ENCODE measurements at regions not wholly inside any gene's neighbourhood (a gene's known extent, or its start where the extent isn't known, plus 50 kb on each side); places are given as distances from the start of the nearest gene placed in this dataset.

- DNase-seq = no peak
- Mint-ChIP-seq H3K27me3 (ENCODE audit: low read depth, poor library complexity) (peaks cover 4% of the 10 kb centered on the region), H3K9me3 (no peaks in the 10 kb centered on the region), H3K4me3 (no peak overlapping the region), H3K27ac (no peak overlapping the region), H3K36me3 (ENCODE audit: low read depth) (no peaks in the 10 kb centered on the region), H3K4me1 (peaks cover 7% of the 10 kb centered on the region)
- no peak for TF ChIP-seq CTCF (IDR thresholded peaks at IDR 0.05)
Measured at GRCh38 chr2:215506604-215506990, 70.7 kb upstream of the FN1 start.

GRCh38 chr2:215505044-215505786, 69.3 kb upstream of the FN1 start:
- Mint-ChIP-seq H3K4me1 (peaks cover 7% of the 10 kb centered on the region), H3K27ac (no peak overlapping the region), H3K4me3 (no peak overlapping the region), H3K9me3 (no peaks in the 10 kb centered on the region), H3K36me3 (ENCODE audit: low read depth) (no peaks in the 10 kb centered on the region), H3K27me3 (ENCODE audit: low read depth, poor library complexity) (peaks cover 4% of the 10 kb centered on the region)
- no peak for DNase-seq
- no peak for TF ChIP-seq CTCF (IDR thresholded peaks at IDR 0.05)

GRCh38 chr2:215504547-215504946, 68.7 kb upstream of the FN1 start:
- Mint-ChIP-seq H3K4me3 (no peak overlapping the region), H3K4me1 (peaks cover 7% of the 10 kb centered on the region), H3K27ac (no peak overlapping the region), H3K27me3 (ENCODE audit: low read depth, poor library complexity) (peaks cover 4% of the 10 kb centered on the region), H3K9me3 (no peaks in the 10 kb centered on the region), H3K36me3 (ENCODE audit: low read depth) (no peaks in the 10 kb centered on the region)
- DNase-seq = no peak
- TF ChIP-seq CTCF (IDR thresholded peaks at IDR 0.05) = no peak

GRCh38 chr2:215503381-215503780, 67.5 kb upstream of the FN1 start:
- peaks cover 7% of the 10 kb centered on the region for H3K4me1 Mint-ChIP-seq
- no peak for TF ChIP-seq CTCF (IDR thresholded peaks at IDR 0.05)
- peaks cover 2% of the 10 kb centered on the region for H3K36me3 Mint-ChIP-seq (ENCODE audit: low read depth)
- no peak overlapping the region for H3K4me3 Mint-ChIP-seq
- DNase-seq = no peak
- H3K9me3 Mint-ChIP-seq = peaks cover 3% of the 10 kb centered on the region
- H3K27me3 Mint-ChIP-seq (ENCODE audit: low read depth, poor library complexity) = peaks cover 4% of the 10 kb centered on the region
- no peak overlapping the region for H3K27ac Mint-ChIP-seq

GRCh38 chr2:215500466-215500865, 64.6 kb upstream of the FN1 start:
- Mint-ChIP-seq H3K4me3 (no peak overlapping the region), H3K27me3 (ENCODE audit: low read depth, poor library complexity) (no peaks in the 10 kb centered on the region), H3K27ac (no peak overlapping the region), H3K4me1 (no peaks in the 10 kb centered on the region), H3K9me3 (peaks cover 5% of the 10 kb centered on the region), H3K36me3 (ENCODE audit: low read depth) (peaks cover 4% of the 10 kb centered on the region)
- no peak for TF ChIP-seq CTCF (IDR thresholded peaks at IDR 0.05)
- DNase-seq = no peak

- no peak for TF ChIP-seq CTCF (IDR thresholded peaks at IDR 0.05)
- peaks cover 4% of the 10 kb centered on the region for H3K36me3 Mint-ChIP-seq (ENCODE audit: low read depth)
- peaks cover 5% of the 10 kb centered on the region for H3K9me3 Mint-ChIP-seq
- no peak overlapping the region for H3K27ac Mint-ChIP-seq
- H3K4me1 Mint-ChIP-seq = no peaks in the 10 kb centered on the region
- no peak for DNase-seq
- no peak overlapping the region for H3K4me3 Mint-ChIP-seq
- no peaks in the 10 kb centered on the region for H3K27me3 Mint-ChIP-seq (ENCODE audit: low read depth, poor library complexity)
Measured at GRCh38 chr2:215499331-215499730, 63.5 kb upstream of the FN1 start.

Measured in nephron progenitor cell (in vitro differentiated cells).